ENCODE measurements at regions not wholly inside any gene's neighbourhood (a gene's known extent, or its start where the extent isn't known, plus 50 kb on each side); places are given as distances from the start of the nearest gene placed in this dataset. TPM values are rescaled to one million over a fixed set of nuclear protein-coding genes. Genes with fewer than 3 reads are reported as not detected.
A peak's percentile ranks its signal among the peaks of the same experiment; 100 is the strongest.
"Not testable (repeated sequence)": the region's sequence is repeated elsewhere in the genome, so short reads cannot be mapped to it uniquely, and the experiment has no call there.

GRCh38 chr9:64017666-64018065, 1267.3 kb downstream of the FOXD4L5 start:
- H3K27me3 ChIP-seq (ENCODE audit: control insufficient read depth in 3 of 3, insufficient read depth in 3 of 3, low read length in 3 of 3); H3K27ac ChIP-seq (ENCODE audit: low read depth, low read length); H3K9ac ChIP-seq (ENCODE audit: low read depth in 1 of 3, low read length in 3 of 3); H3K9me3 ChIP-seq (ENCODE audit: control insufficient read depth in 3 of 3, low read length in 3 of 3); H3K36me3 ChIP-seq (ENCODE audit: control insufficient read depth in 3 of 3, insufficient read depth in 3 of 3, low read length in 3 of 3); H3K4me1 ChIP-seq (ENCODE audit: control insufficient read depth in 3 of 3, insufficient read depth in 3 of 3, low read length in 3 of 3); H3K4me3 ChIP-seq (ENCODE audit: low read length in 3 of 3): not testable (repeated sequence)

- H3K9me3 ChIP-seq (ENCODE audit: control insufficient read depth in 3 of 3, low read length in 3 of 3); H3K36me3 ChIP-seq (ENCODE audit: control insufficient read depth in 3 of 3, insufficient read depth in 3 of 3, low read length in 3 of 3); H3K27me3 ChIP-seq (ENCODE audit: control insufficient read depth in 3 of 3, insufficient read depth in 3 of 3, low read length in 3 of 3); H3K27ac ChIP-seq (ENCODE audit: low read depth, low read length); H3K4me1 ChIP-seq (ENCODE audit: control insufficient read depth in 3 of 3, insufficient read depth in 3 of 3, low read length in 3 of 3): not testable (repeated sequence)
- Histone ChIP-seq H3K4me3 (ENCODE audit: low read length in 3 of 3) (peak overlapping the region in 1 of 3 donors; percentile 13), H3K9ac (ENCODE audit: low read depth in 1 of 3, low read length in 3 of 3) (peak overlapping the region in 1 of 3 donors; percentile 16)
These were observed 1268.1 kb downstream of the FOXD4L5 start for GRCh38 chr9:64016845-64017406.

GRCh38 chr9:64016246-64016645, 1268.8 kb downstream of the FOXD4L5 start:
- not testable (repeated sequence) for H3K27me3 ChIP-seq (ENCODE audit: control insufficient read depth in 3 of 3, insufficient read depth in 3 of 3, low read length in 3 of 3); H3K4me3 ChIP-seq (ENCODE audit: low read length in 3 of 3); H3K27ac ChIP-seq (ENCODE audit: low read depth, low read length); H3K9ac ChIP-seq (ENCODE audit: low read depth in 1 of 3, low read length in 3 of 3); H3K4me1 ChIP-seq (ENCODE audit: control insufficient read depth in 3 of 3, insufficient read depth in 3 of 3, low read length in 3 of 3); H3K36me3 ChIP-seq (ENCODE audit: control insufficient read depth in 3 of 3, insufficient read depth in 3 of 3, low read length in 3 of 3); H3K9me3 ChIP-seq (ENCODE audit: control insufficient read depth in 3 of 3, low read length in 3 of 3)

GRCh38 chr9:64015136-64015535, 1269.9 kb downstream of the FOXD4L5 start:
- no peaks in the 10 kb centered on the region for H3K36me3 ChIP-seq (ENCODE audit: control insufficient read depth in 3 of 3, insufficient read depth in 3 of 3, low read length in 3 of 3)
- no peak overlapping the region for H3K4me3 ChIP-seq (ENCODE audit: low read length in 3 of 3)
- no peak overlapping the region for H3K9ac ChIP-seq (ENCODE audit: low read depth in 1 of 3, low read length in 3 of 3)
- H3K27me3 ChIP-seq (ENCODE audit: control insufficient read depth in 3 of 3, insufficient read depth in 3 of 3, low read length in 3 of 3): no peaks in the 10 kb centered on the region
- H3K27ac ChIP-seq (ENCODE audit: low read depth, low read length): no peak overlapping the region
- H3K4me1 ChIP-seq (ENCODE audit: control insufficient read depth in 3 of 3, insufficient read depth in 3 of 3, low read length in 3 of 3): no peaks in the 10 kb centered on the region
- H3K9me3 ChIP-seq (ENCODE audit: control insufficient read depth in 3 of 3, low read length in 3 of 3): no peaks in the 10 kb centered on the region

- H3K4me1 ChIP-seq (ENCODE audit: control insufficient read depth in 3 of 3, insufficient read depth in 3 of 3, low read length in 3 of 3); H3K27me3 ChIP-seq (ENCODE audit: control insufficient read depth in 3 of 3, insufficient read depth in 3 of 3, low read length in 3 of 3); H3K27ac ChIP-seq (ENCODE audit: low read depth, low read length); H3K9me3 ChIP-seq (ENCODE audit: control insufficient read depth in 3 of 3, low read length in 3 of 3); H3K9ac ChIP-seq (ENCODE audit: low read depth in 1 of 3, low read length in 3 of 3); H3K4me3 ChIP-seq (ENCODE audit: low read length in 3 of 3); H3K36me3 ChIP-seq (ENCODE audit: control insufficient read depth in 3 of 3, insufficient read depth in 3 of 3, low read length in 3 of 3): not testable (repeated sequence)
These were observed 1270.5 kb downstream of the FOXD4L5 start for GRCh38 chr9:64014386-64015091.

GRCh38 chr9:64013122-64013521, 1271.9 kb downstream of the FOXD4L5 start:
- H3K27ac ChIP-seq (ENCODE audit: low read depth, low read length); H3K27me3 ChIP-seq (ENCODE audit: control insufficient read depth in 3 of 3, insufficient read depth in 3 of 3, low read length in 3 of 3); H3K4me3 ChIP-seq (ENCODE audit: low read length in 3 of 3); H3K4me1 ChIP-seq (ENCODE audit: control insufficient read depth in 3 of 3, insufficient read depth in 3 of 3, low read length in 3 of 3); H3K36me3 ChIP-seq (ENCODE audit: control insufficient read depth in 3 of 3, insufficient read depth in 3 of 3, low read length in 3 of 3); H3K9me3 ChIP-seq (ENCODE audit: control insufficient read depth in 3 of 3, low read length in 3 of 3); H3K9ac ChIP-seq (ENCODE audit: low read depth in 1 of 3, low read length in 3 of 3): not testable (repeated sequence)

GRCh38 chr9:64012014-64012413, 1273.0 kb downstream of the FOXD4L5 start:
- not testable (repeated sequence) for H3K9me3 ChIP-seq (ENCODE audit: control insufficient read depth in 3 of 3, low read length in 3 of 3); H3K27ac ChIP-seq (ENCODE audit: low read depth, low read length); H3K4me1 ChIP-seq (ENCODE audit: control insufficient read depth in 3 of 3, insufficient read depth in 3 of 3, low read length in 3 of 3); H3K4me3 ChIP-seq (ENCODE audit: low read length in 3 of 3); H3K36me3 ChIP-seq (ENCODE audit: control insufficient read depth in 3 of 3, insufficient read depth in 3 of 3, low read length in 3 of 3); H3K27me3 ChIP-seq (ENCODE audit: control insufficient read depth in 3 of 3, insufficient read depth in 3 of 3, low read length in 3 of 3); H3K9ac ChIP-seq (ENCODE audit: low read depth in 1 of 3, low read length in 3 of 3)

- not testable (repeated sequence) for H3K4me3 ChIP-seq (ENCODE audit: low read length in 3 of 3); H3K9ac ChIP-seq (ENCODE audit: low read depth in 1 of 3, low read length in 3 of 3); H3K4me1 ChIP-seq (ENCODE audit: control insufficient read depth in 3 of 3, insufficient read depth in 3 of 3, low read length in 3 of 3); H3K27me3 ChIP-seq (ENCODE audit: control insufficient read depth in 3 of 3, insufficient read depth in 3 of 3, low read length in 3 of 3); H3K36me3 ChIP-seq (ENCODE audit: control insufficient read depth in 3 of 3, insufficient read depth in 3 of 3, low read length in 3 of 3); H3K27ac ChIP-seq (ENCODE audit: low read depth, low read length); H3K9me3 ChIP-seq (ENCODE audit: control insufficient read depth in 3 of 3, low read length in 3 of 3)
These were observed 1305.3 kb downstream of the FOXD4L5 start for GRCh38 chr9:63979741-63980140.

Small RNAs in the stretch of these regions (small RNA-seq; reads per million reads assigned to genes)
- gene RF00026: not detected
